ENCODE measurements at regions not wholly inside any gene's neighbourhood (a gene's known extent, or its start where the extent isn't known, plus 50 kb on each side); places are given as distances from the start of the nearest gene placed in this dataset.
"Not testable (repeated sequence)": the region's sequence is repeated elsewhere in the genome, so short reads cannot be mapped to it uniquely, and the experiment has no call there.

- not testable (repeated sequence) for TF ChIP-seq MAX (IDR thresholded peaks at IDR 0.05); RFX5 (IDR thresholded peaks at IDR 0.05); POLR2A (IDR thresholded peaks at IDR 0.05; ENCODE audit: low read length); TP53 (CRISPR knock-in tag; IDR thresholded peaks at IDR 0.05); CTCF (IDR thresholded peaks at IDR 0.05)
These were observed 696.0 kb downstream of the ZBBX start for GRCh38 chr3:166684077-166684476.
